ENCODE measurements at regions not wholly inside any gene's neighbourhood (a gene's known extent, or its start where the extent isn't known, plus 50 kb on each side); places are given as distances from the start of the nearest gene placed in this dataset.

DNA sequence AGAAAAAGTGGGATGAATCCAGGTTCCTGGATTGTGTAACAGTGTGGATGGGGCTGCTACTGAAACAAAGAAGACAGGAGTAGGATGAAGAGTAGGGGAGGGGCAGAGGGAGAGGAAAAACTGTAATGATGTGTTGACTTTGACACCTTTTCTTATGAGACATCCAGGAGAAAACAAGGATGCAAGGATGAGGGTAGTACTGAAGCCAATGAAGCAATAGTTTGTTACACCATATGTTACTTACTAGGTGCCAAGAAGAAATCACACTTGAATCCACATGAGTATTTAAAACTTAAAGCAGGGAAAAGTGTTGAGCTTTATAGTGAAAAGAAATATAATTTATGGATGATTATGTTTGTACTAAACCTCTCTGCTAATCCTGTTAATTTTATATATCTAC is 420.6 kb downstream of the ARL4A start:
- no peak for TF ChIP-seq POLR2AphosphoS5 (IDR thresholded peaks at IDR 0.05)
- TF ChIP-seq, protein P1, sequence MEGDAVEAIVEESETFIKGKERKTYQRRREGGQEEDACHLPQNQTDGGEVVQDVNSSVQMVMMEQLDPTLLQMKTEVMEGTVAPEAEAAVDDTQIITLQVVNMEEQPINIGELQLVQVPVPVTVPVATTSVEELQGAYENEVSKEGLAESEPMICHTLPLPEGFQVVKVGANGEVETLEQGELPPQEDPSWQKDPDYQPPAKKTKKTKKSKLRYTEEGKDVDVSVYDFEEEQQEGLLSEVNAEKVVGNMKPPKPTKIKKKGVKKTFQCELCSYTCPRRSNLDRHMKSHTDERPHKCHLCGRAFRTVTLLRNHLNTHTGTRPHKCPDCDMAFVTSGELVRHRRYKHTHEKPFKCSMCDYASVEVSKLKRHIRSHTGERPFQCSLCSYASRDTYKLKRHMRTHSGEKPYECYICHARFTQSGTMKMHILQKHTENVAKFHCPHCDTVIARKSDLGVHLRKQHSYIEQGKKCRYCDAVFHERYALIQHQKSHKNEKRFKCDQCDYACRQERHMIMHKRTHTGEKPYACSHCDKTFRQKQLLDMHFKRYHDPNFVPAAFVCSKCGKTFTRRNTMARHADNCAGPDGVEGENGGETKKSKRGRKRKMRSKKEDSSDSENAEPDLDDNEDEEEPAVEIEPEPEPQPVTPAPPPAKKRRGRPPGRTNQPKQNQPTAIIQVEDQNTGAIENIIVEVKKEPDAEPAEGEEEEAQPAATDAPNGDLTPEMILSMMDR (IDR thresholded peaks at IDR 0.05), result no peak
- TF ChIP-seq POLR2A (IDR thresholded peaks at IDR 0.05), result no peak

All from sigmoid colon (tissue), 4 donors.